PC-3 (cell line): ENCODE measurements at regions not wholly inside any gene's neighbourhood (a gene's known extent, or its start where the extent isn't known, plus 50 kb on each side); places are given as distances from the start of the nearest gene placed in this dataset.
"Not testable (repeated sequence)": the region's sequence is repeated elsewhere in the genome, so short reads cannot be mapped to it uniquely, and the experiment has no call there.

Source experiments
- ATAC-seq: fragments of 200-7000 bp; cut with Tn5 transposase; 2 replicates; pipeline ENCODE4 v1.9.1; 2020; ENCODE audit warnings: mild to moderate bottlenecking, moderate library complexity
- BruUV-seq: library from RNA; stranded (reverse); fragments of 400-500 nt; replicated peaks from 2 replicates; lab custom pipeline; 2021; lab: Mats Ljungman, UMichigan
- CTCF ChIA-PET: fragments of 300-600 bp; sonication (Branson Sonifier 250); formaldehyde crosslinking; loops from one replicate; lab custom pipeline; 2022; ENCODE audit warnings: antibody characterized with exemption; lab: Charles Lee
- POLR2A ChIA-PET: fragments of 300-600 bp; sonication (Branson Sonifier 250); formaldehyde crosslinking; loops from one replicate; lab custom pipeline; 2022; ENCODE audit warnings: antibody characterized with exemption; ENCODE audit not compliant: unreplicated experiment; lab: Charles Lee
- DNase-seq: peaks from one replicate; pipeline ENCODE4 v3.0.0-alpha.2; 2015
- H2AFZ ChIP-seq: fragments of 300-600 bp; sonication (generic); 2 replicates; pipeline ENCODE4 v1.6.0; 2016; ENCODE audit warnings: antibody characterized with exemption, low read length
- H3F3A ChIP-seq: fragments of 300-600 bp; sonication (generic); one replicate; pipeline ENCODE4 v1.6.0; 2017; ENCODE audit warnings: antibody characterized with exemption, low read length, control low read depth, mild to moderate bottlenecking; ENCODE audit not compliant: unreplicated experiment
- H3K27ac ChIP-seq: fragments of 300-600 bp; sonication (generic); 2 replicates; pipeline ENCODE4 v1.5.1; 2016; ENCODE audit warnings: mild to moderate bottlenecking, low read length
- H3K27me3 ChIP-seq: fragments of 300-600 bp; sonication (generic); 2 replicates; pipeline ENCODE4 v1.6.1; 2016; ENCODE audit warnings: low read length, mixed read lengths
- H3K36me3 ChIP-seq: fragments of 300-600 bp; sonication (generic); 2 replicates; pipeline ENCODE4 v1.6.1; 2016; ENCODE audit warnings: low read depth, mixed run types, low read length, mixed read lengths
- H3K4me1 ChIP-seq: fragments of 300-600 bp; sonication (generic); 2 replicates; pipeline ENCODE4 v1.5.1; 2016; ENCODE audit warnings: low read length; ENCODE audit not compliant: insufficient read depth
- H3K4me2 ChIP-seq: fragments of 300-600 bp; sonication (generic); 2 replicates; pipeline ENCODE4 v1.6.0; 2016; ENCODE audit warnings: low read length
- H3K4me3 ChIP-seq: fragments of 300-600 bp; sonication (generic); 2 replicates; pipeline ENCODE4 v1.5.1; 2016; ENCODE audit warnings: mild to moderate bottlenecking, low read length, mixed read lengths
- H3K79me2 ChIP-seq: fragments of 300-600 bp; sonication (generic); 2 replicates; pipeline ENCODE4 v1.6.1; 2017; ENCODE audit warnings: low read length, mixed read lengths
- H3K9ac ChIP-seq: fragments of 300-600 bp; sonication (generic); 2 replicates; pipeline ENCODE4 v1.6.0; 2016; ENCODE audit warnings: mild to moderate bottlenecking, low read length
- H3K9me2 ChIP-seq: fragments of 300-600 bp; sonication (generic); replicated peaks from 2 replicates; pipeline ENCODE4 v1.6.1; 2016; ENCODE audit warnings: mixed run types, low read length, mixed read lengths
- H3K9me3 ChIP-seq: fragments of 300-600 bp; sonication (generic); 2 replicates; pipeline ENCODE4 v1.6.1; 2016; ENCODE audit warnings: low read length, mixed read lengths
- H4K20me1 ChIP-seq: fragments of 300-600 bp; sonication (generic); 2 replicates; pipeline ENCODE4 v1.6.1; 2016; ENCODE audit warnings: low read length, mixed read lengths
- CTCF ChIP-seq: fragments of 300-600 bp; sonication (generic); conservative IDR thresholded peaks from 2 replicates; pipeline ENCODE4 v1.5.1; 2017; ENCODE audit warnings: antibody characterized with exemption, low read depth, mild to moderate bottlenecking, low read length
- EZH2 ChIP-seq: fragments of 300-600 bp; sonication (generic); IDR thresholded peaks from one replicate; pipeline ENCODE4 v1.6.1; 2017; ENCODE audit warnings: antibody characterized with exemption, mild to moderate bottlenecking, low read length; ENCODE audit not compliant: unreplicated experiment
- EZH2phosphoT487 ChIP-seq: fragments of 300-600 bp; sonication (generic); IDR thresholded peaks from 2 replicates; pipeline ENCODE4 v1.6.1; 2018; ENCODE audit warnings: mild to moderate bottlenecking, antibody characterized with exemption, low read length, borderline replicate concordance
- intact Hi-C: fragments of 100-400 bp; cut with micrococcal nuclease; formaldehyde crosslinking; loops from 2 replicates; pipeline ENCODE4 v1.9.0; 2023

- no TSS peak for BruUV-seq
- intact Hi-C loops = no loop called here
- POLR2A ChIA-PET = no interaction called here
Measured at GRCh38 chr2:224099861-224100643, 61.0 kb upstream of the SERPINE2 start.

GRCh38 chr2:224098481-224099230 is 59.6 kb upstream of the SERPINE2 start:
- no peak for DNase-seq
- POLR2A ChIA-PET = no interaction called here
- Histone ChIP-seq H3F3A (no peaks in the 10 kb centered on the region), H3K27me3 (no peaks in the 10 kb centered on the region), H3K79me2 (no peaks in the 10 kb centered on the region), H3K4me2 (no peak overlapping the region), H3K27ac (no peak overlapping the region), H3K9me3 (no peaks in the 10 kb centered on the region), H3K36me3 (no peaks in the 10 kb centered on the region), H4K20me1 (no peaks in the 10 kb centered on the region), H3K4me3 (no peak overlapping the region), H3K4me1 (peaks cover 12% of the 10 kb centered on the region), H3K9ac (no peak overlapping the region), H3K9me2 (0 out of 2 replicates have a peak, but pooled peaks cover 7% of the 10 kb centered on the region), H2AFZ (no peak overlapping the region)
- intact Hi-C loops = no loop called here
- CTCF ChIA-PET = no interaction called here
- TF ChIP-seq EZH2 (no peak), CTCF (no peak), EZH2phosphoT487 (no peak)
- BruUV-seq = no TSS peak
- no peak for ATAC-seq

More at GRCh38 chr2:224099861-224100643, 61.0 kb upstream of the SERPINE2 start:
- Histone ChIP-seq H3K9me2 (0 out of 2 replicates have a peak, but pooled peaks cover 7% of the 10 kb centered on the region), H3K27ac (no peak overlapping the region), H3K4me3 (no peak overlapping the region), H3K79me2 (no peaks in the 10 kb centered on the region), H3K9ac (no peak overlapping the region), H3K4me2 (no peak overlapping the region), H3K4me1 (peaks cover 12% of the 10 kb centered on the region), H3K36me3 (no peaks in the 10 kb centered on the region), H3K9me3 (no peaks in the 10 kb centered on the region), H2AFZ (no peak overlapping the region), H3F3A (no peaks in the 10 kb centered on the region), H3K27me3 (no peaks in the 10 kb centered on the region), H4K20me1 (no peaks in the 10 kb centered on the region)
- TF ChIP-seq EZH2phosphoT487 (no peak), EZH2 (no peak)
- DNase-seq = no peak
- CTCF ChIA-PET = no interaction called here
- no peak for ATAC-seq

GRCh38 chr2:224094413-224094812 is 55.3 kb upstream of the SERPINE2 start:
- Histone ChIP-seq H3K36me3 (no peaks in the 10 kb centered on the region), H3F3A (no peaks in the 10 kb centered on the region), H3K4me3 (no peak overlapping the region), H3K27me3 (no peaks in the 10 kb centered on the region), H3K9ac (no peak overlapping the region), H4K20me1 (no peaks in the 10 kb centered on the region), H3K4me2 (no peak overlapping the region), H2AFZ (no peak overlapping the region), H3K9me2 (no peaks in the 10 kb centered on the region), H3K27ac (no peak overlapping the region), H3K9me3 (no peaks in the 10 kb centered on the region), H3K4me1 (no peaks in the 10 kb centered on the region), H3K79me2 (no peaks in the 10 kb centered on the region)
- BruUV-seq = no TSS peak
- no peak for ATAC-seq
- DNase-seq = no peak
- intact Hi-C loops = no loop called here
- TF ChIP-seq EZH2phosphoT487 (no peak), EZH2 (no peak), CTCF (no peak)
- CTCF ChIA-PET = no interaction called here
- POLR2A ChIA-PET = no interaction called here

- H3K9ac ChIP-seq, POLR2A ChIA-PET, H3K36me3 ChIP-seq, intact Hi-C loops, H3K79me2 ChIP-seq, H3K4me1 ChIP-seq, H3K27ac ChIP-seq, H3K4me2 ChIP-seq, H3K4me3 ChIP-seq, ATAC-seq, H3F3A ChIP-seq, H4K20me1 ChIP-seq, H3K9me3 ChIP-seq, H3K9me2 ChIP-seq, H2AFZ ChIP-seq, DNase-seq, H3K27me3 ChIP-seq, CTCF ChIA-PET, BruUV-seq: not testable (repeated sequence)
Measured at GRCh38 chr2:224091671-224092070, 52.6 kb upstream of the SERPINE2 start.

GRCh38 chr2:224089606-224090005 is 50.5 kb upstream of the SERPINE2 start:
- H3K4me3 ChIP-seq, DNase-seq, H3K79me2 ChIP-seq, H3K36me3 ChIP-seq, H3K4me2 ChIP-seq, intact Hi-C loops, H2AFZ ChIP-seq, H3K9me3 ChIP-seq, H3K9ac ChIP-seq, H3K27me3 ChIP-seq, POLR2A ChIA-PET, ATAC-seq, H4K20me1 ChIP-seq, BruUV-seq, CTCF ChIA-PET, H3K27ac ChIP-seq, H3K9me2 ChIP-seq: not testable (repeated sequence)
- peaks cover 26% of the 10 kb centered on the region for H3K4me1 ChIP-seq
- H3F3A ChIP-seq = peaks cover 11% of the 10 kb centered on the region
